ENCODE measurements at regions not wholly inside any gene's neighbourhood (a gene's known extent, or its start where the extent isn't known, plus 50 kb on each side); places are given as distances from the start of the nearest gene placed in this dataset.

DNA sequence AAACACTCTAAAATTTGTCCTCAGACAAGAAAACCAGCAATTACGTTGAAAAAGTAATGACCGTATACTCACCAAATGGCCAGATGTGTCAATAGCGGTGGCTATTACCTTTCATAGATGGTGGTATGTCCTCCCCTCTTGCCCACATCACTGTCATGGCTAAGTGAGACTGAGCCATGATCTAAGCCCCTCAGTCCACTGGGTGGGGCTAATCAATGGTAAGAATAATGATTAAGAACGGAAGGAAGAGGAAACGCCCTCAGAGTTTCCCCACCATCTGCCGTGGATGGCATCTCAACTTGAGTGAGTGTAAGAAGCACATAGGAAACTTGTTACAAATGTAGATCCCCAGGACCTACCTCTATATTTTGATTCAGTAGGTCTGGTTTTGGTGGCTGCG, 65.8 kb upstream of the EFEMP1 start:
- TF ChIP-seq, protein P1, sequence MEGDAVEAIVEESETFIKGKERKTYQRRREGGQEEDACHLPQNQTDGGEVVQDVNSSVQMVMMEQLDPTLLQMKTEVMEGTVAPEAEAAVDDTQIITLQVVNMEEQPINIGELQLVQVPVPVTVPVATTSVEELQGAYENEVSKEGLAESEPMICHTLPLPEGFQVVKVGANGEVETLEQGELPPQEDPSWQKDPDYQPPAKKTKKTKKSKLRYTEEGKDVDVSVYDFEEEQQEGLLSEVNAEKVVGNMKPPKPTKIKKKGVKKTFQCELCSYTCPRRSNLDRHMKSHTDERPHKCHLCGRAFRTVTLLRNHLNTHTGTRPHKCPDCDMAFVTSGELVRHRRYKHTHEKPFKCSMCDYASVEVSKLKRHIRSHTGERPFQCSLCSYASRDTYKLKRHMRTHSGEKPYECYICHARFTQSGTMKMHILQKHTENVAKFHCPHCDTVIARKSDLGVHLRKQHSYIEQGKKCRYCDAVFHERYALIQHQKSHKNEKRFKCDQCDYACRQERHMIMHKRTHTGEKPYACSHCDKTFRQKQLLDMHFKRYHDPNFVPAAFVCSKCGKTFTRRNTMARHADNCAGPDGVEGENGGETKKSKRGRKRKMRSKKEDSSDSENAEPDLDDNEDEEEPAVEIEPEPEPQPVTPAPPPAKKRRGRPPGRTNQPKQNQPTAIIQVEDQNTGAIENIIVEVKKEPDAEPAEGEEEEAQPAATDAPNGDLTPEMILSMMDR (IDR thresholded peaks at IDR 0.05), result no peak
- TF ChIP-seq POLR2A (IDR thresholded peaks at IDR 0.05), result no peak
- TF ChIP-seq EP300 (IDR thresholded peaks at IDR 0.05), result no peak

Measured in upper lobe of left lung (tissue), 4 donors.